ENCODE measurements at regions not wholly inside any gene's neighbourhood (a gene's known extent, or its start where the extent isn't known, plus 50 kb on each side); places are given as distances from the start of the nearest gene placed in this dataset.

DNA sequence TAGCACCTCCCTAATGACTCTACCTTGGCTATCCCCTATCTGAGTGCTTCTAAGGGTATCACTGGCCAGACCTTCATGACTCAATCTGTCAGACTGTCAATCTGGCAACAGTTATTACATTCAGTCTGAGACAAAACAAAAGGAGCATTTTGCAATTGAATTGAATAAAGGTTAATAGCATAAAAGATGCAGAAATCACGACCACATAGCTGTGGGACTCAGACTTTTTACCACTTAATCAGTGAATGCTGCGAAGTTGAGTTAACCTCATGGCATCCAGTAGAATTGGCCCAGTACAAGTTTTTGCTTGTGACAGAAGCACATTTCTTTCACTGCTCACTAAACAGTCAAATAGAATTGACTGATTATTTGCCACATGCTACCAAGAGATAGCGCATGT lies 480.7 kb upstream of the DPPA4 start:
- Histone ChIP-seq H3K4me1 (ENCODE audit: control insufficient read depth in 4 of 4, insufficient read depth in 4 of 4, low read length in 3 of 4) (no peaks in the 10 kb centered on the region), H3K4me3 (ENCODE audit: low read depth in 1 of 3, low read length in 3 of 3) (no peak overlapping the region), H3K9me3 (ENCODE audit: control insufficient read depth in 4 of 4, low read length in 3 of 4) (no peaks in the 10 kb centered on the region), H3K27me3 (ENCODE audit: control insufficient read depth in 4 of 4, insufficient read depth in 4 of 4, low read length in 3 of 4) (no peaks in the 10 kb centered on the region), H3K27ac (ENCODE audit: low read depth in 1 of 2, low read length in 2 of 2) (no peak overlapping the region), H3K9ac (ENCODE audit: low read depth in 1 of 2, low read length in 2 of 2) (no peak overlapping the region), H3K36me3 (ENCODE audit: control insufficient read depth in 4 of 4, insufficient read depth in 3 of 4, low read depth in 1 of 4, low read length in 3 of 4) (no peaks in the 10 kb centered on the region)
- no peak for DNase-seq (ENCODE audit: low spot score)
- TF ChIP-seq, protein P1, sequence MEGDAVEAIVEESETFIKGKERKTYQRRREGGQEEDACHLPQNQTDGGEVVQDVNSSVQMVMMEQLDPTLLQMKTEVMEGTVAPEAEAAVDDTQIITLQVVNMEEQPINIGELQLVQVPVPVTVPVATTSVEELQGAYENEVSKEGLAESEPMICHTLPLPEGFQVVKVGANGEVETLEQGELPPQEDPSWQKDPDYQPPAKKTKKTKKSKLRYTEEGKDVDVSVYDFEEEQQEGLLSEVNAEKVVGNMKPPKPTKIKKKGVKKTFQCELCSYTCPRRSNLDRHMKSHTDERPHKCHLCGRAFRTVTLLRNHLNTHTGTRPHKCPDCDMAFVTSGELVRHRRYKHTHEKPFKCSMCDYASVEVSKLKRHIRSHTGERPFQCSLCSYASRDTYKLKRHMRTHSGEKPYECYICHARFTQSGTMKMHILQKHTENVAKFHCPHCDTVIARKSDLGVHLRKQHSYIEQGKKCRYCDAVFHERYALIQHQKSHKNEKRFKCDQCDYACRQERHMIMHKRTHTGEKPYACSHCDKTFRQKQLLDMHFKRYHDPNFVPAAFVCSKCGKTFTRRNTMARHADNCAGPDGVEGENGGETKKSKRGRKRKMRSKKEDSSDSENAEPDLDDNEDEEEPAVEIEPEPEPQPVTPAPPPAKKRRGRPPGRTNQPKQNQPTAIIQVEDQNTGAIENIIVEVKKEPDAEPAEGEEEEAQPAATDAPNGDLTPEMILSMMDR (IDR thresholded peaks at IDR 0.05; ENCODE audit: low read depth, low read length, missing input control): no peak
- no peak for TF ChIP-seq EGR1 (IDR thresholded peaks at IDR 0.05; ENCODE audit: low read depth in 2 of 2)
- no peak for TF ChIP-seq HNF4G (IDR thresholded peaks at IDR 0.05)
- no peak for TF ChIP-seq RXRA (IDR thresholded peaks at IDR 0.05)
- TF ChIP-seq, protein P2, sequence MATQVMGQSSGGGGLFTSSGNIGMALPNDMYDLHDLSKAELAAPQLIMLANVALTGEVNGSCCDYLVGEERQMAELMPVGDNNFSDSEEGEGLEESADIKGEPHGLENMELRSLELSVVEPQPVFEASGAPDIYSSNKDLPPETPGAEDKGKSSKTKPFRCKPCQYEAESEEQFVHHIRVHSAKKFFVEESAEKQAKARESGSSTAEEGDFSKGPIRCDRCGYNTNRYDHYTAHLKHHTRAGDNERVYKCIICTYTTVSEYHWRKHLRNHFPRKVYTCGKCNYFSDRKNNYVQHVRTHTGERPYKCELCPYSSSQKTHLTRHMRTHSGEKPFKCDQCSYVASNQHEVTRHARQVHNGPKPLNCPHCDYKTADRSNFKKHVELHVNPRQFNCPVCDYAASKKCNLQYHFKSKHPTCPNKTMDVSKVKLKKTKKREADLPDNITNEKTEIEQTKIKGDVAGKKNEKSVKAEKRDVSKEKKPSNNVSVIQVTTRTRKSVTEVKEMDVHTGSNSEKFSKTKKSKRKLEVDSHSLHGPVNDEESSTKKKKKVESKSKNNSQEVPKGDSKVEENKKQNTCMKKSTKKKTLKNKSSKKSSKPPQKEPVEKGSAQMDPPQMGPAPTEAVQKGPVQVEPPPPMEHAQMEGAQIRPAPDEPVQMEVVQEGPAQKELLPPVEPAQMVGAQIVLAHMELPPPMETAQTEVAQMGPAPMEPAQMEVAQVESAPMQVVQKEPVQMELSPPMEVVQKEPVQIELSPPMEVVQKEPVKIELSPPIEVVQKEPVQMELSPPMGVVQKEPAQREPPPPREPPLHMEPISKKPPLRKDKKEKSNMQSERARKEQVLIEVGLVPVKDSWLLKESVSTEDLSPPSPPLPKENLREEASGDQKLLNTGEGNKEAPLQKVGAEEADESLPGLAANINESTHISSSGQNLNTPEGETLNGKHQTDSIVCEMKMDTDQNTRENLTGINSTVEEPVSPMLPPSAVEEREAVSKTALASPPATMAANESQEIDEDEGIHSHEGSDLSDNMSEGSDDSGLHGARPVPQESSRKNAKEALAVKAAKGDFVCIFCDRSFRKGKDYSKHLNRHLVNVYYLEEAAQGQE (IDR thresholded peaks at IDR 0.05): no peak
- TF ChIP-seq JUND (IDR thresholded peaks at IDR 0.05): no peak
- TF ChIP-seq NR2F2 (IDR thresholded peaks at IDR 0.05): no peak
- no peak for TF ChIP-seq SP1 (IDR thresholded peaks at IDR 0.05)
- TF ChIP-seq GABPA (IDR thresholded peaks at IDR 0.05 in 1 of 2, conservative IDR thresholded peaks at IDR 0.05 in 1 of 2): no peak
- WGBS: 52% methylated on average over 3 of the region's 3 CpGs

DNA sequence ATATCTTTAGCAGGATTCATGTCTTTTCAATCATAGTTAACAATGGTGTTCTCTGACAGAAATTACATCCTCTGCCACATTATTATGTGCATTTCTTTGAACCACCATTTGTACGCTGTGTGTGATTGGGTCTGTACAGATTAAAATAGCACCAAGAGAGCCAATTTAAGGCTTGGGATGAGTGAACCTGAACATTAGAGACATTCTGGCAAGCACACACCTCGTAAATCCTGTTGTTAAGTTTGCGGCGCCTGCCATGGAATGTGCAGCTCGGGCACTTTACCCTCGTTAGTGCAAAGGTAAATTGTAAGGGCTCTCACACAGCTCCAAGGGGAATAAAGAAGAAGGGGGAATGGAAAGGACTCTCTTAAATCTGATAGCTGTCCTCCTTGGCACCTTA lies 482.4 kb upstream of the DPPA4 start:
- no peak for TF ChIP-seq HNF4A (conservative IDR thresholded peaks at IDR 0.05)
- no peak for TF ChIP-seq FOXA1 (IDR thresholded peaks at IDR 0.05)
- TF ChIP-seq RXRA (IDR thresholded peaks at IDR 0.05): no peak
- TF ChIP-seq EGR1 (IDR thresholded peaks at IDR 0.05; ENCODE audit: low read depth in 2 of 2): no peak
- TF ChIP-seq TAF1 (conservative IDR thresholded peaks at IDR 0.05): no peak
- TF ChIP-seq YY1 (IDR thresholded peaks at IDR 0.05): no peak
- TF ChIP-seq GABPA (IDR thresholded peaks at IDR 0.05 in 1 of 2, conservative IDR thresholded peaks at IDR 0.05 in 1 of 2): no peak
- TF ChIP-seq JUND (IDR thresholded peaks at IDR 0.05): no peak
- no peak for TF ChIP-seq SP1 (IDR thresholded peaks at IDR 0.05)
- TF ChIP-seq HNF4G (IDR thresholded peaks at IDR 0.05): no peak
- no peak for TF ChIP-seq MAX (IDR thresholded peaks at IDR 0.05)
- TF ChIP-seq FOXA2 (IDR thresholded peaks at IDR 0.05): no peak
- no peaks in the 10 kb centered on the region for H3K4me1 ChIP-seq (ENCODE audit: control insufficient read depth in 4 of 4, insufficient read depth in 4 of 4, low read length in 3 of 4)
- H3K9me3 ChIP-seq (ENCODE audit: control insufficient read depth in 4 of 4, low read length in 3 of 4): no peaks in the 10 kb centered on the region
- WGBS: 74% methylated on average over 6 of the region's 6 CpGs
- no peak for DNase-seq (ENCODE audit: low spot score)
- no peaks in the 10 kb centered on the region for H3K36me3 ChIP-seq (ENCODE audit: control insufficient read depth in 4 of 4, insufficient read depth in 3 of 4, low read depth in 1 of 4, low read length in 3 of 4)
- no peak overlapping the region for H3K4me3 ChIP-seq (ENCODE audit: low read depth in 1 of 3, low read length in 3 of 3)
- no peaks in the 10 kb centered on the region for H3K27me3 ChIP-seq (ENCODE audit: control insufficient read depth in 4 of 4, insufficient read depth in 4 of 4, low read length in 3 of 4)
- H3K27ac ChIP-seq (ENCODE audit: low read depth in 1 of 2, low read length in 2 of 2): no peak overlapping the region
- no peak overlapping the region for H3K9ac ChIP-seq (ENCODE audit: low read depth in 1 of 2, low read length in 2 of 2)
